HCT116 (cell line): ENCODE measurements at regions not wholly inside any gene's neighbourhood (a gene's known extent, or its start where the extent isn't known, plus 50 kb on each side); places are given as distances from the start of the nearest gene placed in this dataset.

ENCODE experiments used
- CTCF ChIP-seq, 3 experiments: fragments of 200-600 bp in 1 of 3; sonication (generic) in 1 of 3; IDR thresholded peaks in 2 of 3; conservative IDR thresholded peaks in 1 of 3; 2 replicates each; pipeline ENCODE4 v1.5.1; 2012 to 2017; ENCODE audit warnings: low read depth in 2 of 3, low read length in 2 of 3, antibody characterized with exemption in 1 of 3, borderline replicate concordance in 1 of 3, control low read depth in 1 of 3, mild to moderate bottlenecking in 1 of 3, mixed read lengths in 1 of 3, mixed run types in 1 of 3, moderate library complexity in 1 of 3; ENCODE audit not compliant: insufficient read depth in 1 of 3
- ELF1 ChIP-seq: IDR thresholded peaks from 2 replicates; pipeline ENCODE4 v1.6.1; 2012; ENCODE audit warnings: low read depth, borderline replicate concordance
- EZH2 ChIP-seq: fragments of 200-600 bp; sonication (generic); IDR thresholded peaks from 2 replicates; pipeline ENCODE4 v1.6.1; 2017; ENCODE audit warnings: antibody characterized with exemption, mixed run types
- EZH2phosphoT487 ChIP-seq: fragments of 200-600 bp; IDR thresholded peaks from 2 replicates; pipeline ENCODE4 v1.6.1; 2018; ENCODE audit warnings: antibody characterized with exemption, borderline replicate concordance
- POLR2A ChIP-seq: IDR thresholded peaks from 2 replicates; pipeline ENCODE4 v1.7.0; 2011; ENCODE audit warnings: borderline replicate concordance; ENCODE audit not compliant: insufficient read depth, insufficient read length; ENCODE audit errors: extremely low read depth
- POLR2AphosphoS5 ChIP-seq: IDR thresholded peaks from 2 replicates; pipeline ENCODE4 v1.6.1; 2011; ENCODE audit warnings: mild to moderate bottlenecking, low read depth, low read length, moderate library complexity
- SP1 ChIP-seq: IDR thresholded peaks from 2 replicates; pipeline ENCODE4 v1.6.1; 2012; ENCODE audit warnings: low read depth
- YY1 ChIP-seq: IDR thresholded peaks from 2 replicates; pipeline ENCODE4 v1.6.1; 2011; ENCODE audit warnings: low read length, low read depth, moderate library complexity, mild to moderate bottlenecking; ENCODE audit not compliant: insufficient replicate concordance; ENCODE audit errors: extremely low read depth

DNA sequence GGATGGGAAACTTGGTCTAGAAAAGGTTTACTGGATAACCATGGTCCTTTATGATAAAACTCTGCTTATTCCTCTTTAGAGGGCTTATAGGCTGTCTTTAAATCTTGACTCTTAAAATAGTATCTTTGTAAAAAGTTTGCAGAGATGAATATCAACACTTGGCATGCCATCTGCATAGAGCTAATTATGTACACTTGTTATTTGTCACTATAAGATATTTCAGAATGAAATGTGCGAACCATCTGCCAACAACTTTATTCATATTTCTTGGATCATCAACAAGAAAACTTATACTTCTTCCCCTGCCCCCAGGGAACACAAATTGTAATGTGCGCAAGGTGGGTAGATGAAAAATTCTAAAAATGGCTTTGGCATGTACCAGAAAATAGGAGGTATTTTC, 653.0 kb upstream of the CHAC2 start:
- TF ChIP-seq EZH2 (no peak), CTCF (IDR thresholded peaks at IDR 0.05 in 2 of 3, conservative IDR thresholded peaks at IDR 0.05 in 1 of 3; ENCODE audit: borderline replicate concordance in 1 of 3, insufficient read depth in 1 of 3, low read depth in 2 of 3, low read length in 2 of 3) (no peak), POLR2A (no peak), ELF1 (no peak), YY1 (no peak), EZH2phosphoT487 (no peak), POLR2AphosphoS5 (no peak), SP1 (no peak)
